ENCODE measurements at regions not wholly inside any gene's neighbourhood (a gene's known extent, or its start where the extent isn't known, plus 50 kb on each side); places are given as distances from the start of the nearest gene placed in this dataset.

GRCh38 chr2:128776461-128777195 is 458.0 kb upstream of the HS6ST1 start:
- TF ChIP-seq EZH2phosphoT487 (IDR thresholded peaks at IDR 0.05; ENCODE audit: borderline replicate concordance, low read length) = no peak
- no peak for TF ChIP-seq CTCF (conservative IDR thresholded peaks at IDR 0.05; ENCODE audit: low read depth, low read length)
